PFSK-1 (cell line): ENCODE measurements at regions not wholly inside any gene's neighbourhood (a gene's known extent, or its start where the extent isn't known, plus 50 kb on each side); places are given as distances from the start of the nearest gene placed in this dataset.

Experiments
- POLR2AphosphoS5 ChIP-seq: IDR thresholded peaks from 2 replicates; pipeline ENCODE4 v1.6.1; 2012; ENCODE audit warnings: low read depth, mild to moderate bottlenecking, control low read depth, low read length, moderate library complexity
- REST ChIP-seq, 2 experiments: IDR thresholded peaks; 2 replicates each; pipeline versions ENCODE4 v1.6.1 to v1.8.0; 2011 to 2012; ENCODE audit warnings: low read depth in 2 of 2, low read length in 2 of 2, control low read depth in 1 of 2, inconsistent platforms in 1 of 2, mild to moderate bottlenecking in 1 of 2, moderate library complexity in 1 of 2; ENCODE audit not compliant: insufficient read depth in 1 of 2
- TAF1 ChIP-seq: IDR thresholded peaks from 2 replicates; pipeline ENCODE4 v1.6.1; 2012; ENCODE audit warnings: low read length, control low read depth, borderline replicate concordance; ENCODE audit not compliant: insufficient read depth

DNA sequence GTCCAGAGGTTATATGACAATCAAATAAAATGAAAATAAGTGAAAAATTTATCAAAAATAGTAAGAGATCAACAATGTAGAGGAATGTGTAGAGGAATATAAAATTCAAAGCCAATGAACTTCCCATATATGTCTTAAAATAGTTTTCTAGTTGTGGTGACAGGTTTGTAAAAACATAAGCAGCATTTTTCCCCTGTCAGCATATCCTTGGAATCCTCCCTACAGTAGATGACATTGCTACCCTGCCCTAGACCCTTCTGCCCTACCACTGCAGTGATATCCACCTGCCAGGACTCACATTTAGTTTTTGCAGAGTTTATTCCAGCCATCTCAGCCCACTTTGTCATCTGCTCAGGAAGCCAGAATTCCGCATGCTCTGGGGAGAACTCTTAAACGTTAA is 842.0 kb downstream of the RPS29 start:
- TF ChIP-seq REST (IDR thresholded peaks at IDR 0.05; ENCODE audit: insufficient read depth in 1 of 2, low read depth in 2 of 2, low read length in 2 of 2) (no peak), POLR2AphosphoS5 (no peak), TAF1 (no peak)
